HG03139 (cell line): ENCODE measurements at regions not wholly inside any gene's neighbourhood (a gene's known extent, or its start where the extent isn't known, plus 50 kb on each side); places are given as distances from the start of the nearest gene placed in this dataset.
"Not testable (repeated sequence)": the region's sequence is repeated elsewhere in the genome, so short reads cannot be mapped to it uniquely, and the experiment has no call there.

Experiments
- ATAC-seq: cut with Tn5 transposase; IDR thresholded peaks from one replicate; pipeline ENCODE4 v1.9.1; 2021; ENCODE audit not compliant: unreplicated experiment

DNA sequence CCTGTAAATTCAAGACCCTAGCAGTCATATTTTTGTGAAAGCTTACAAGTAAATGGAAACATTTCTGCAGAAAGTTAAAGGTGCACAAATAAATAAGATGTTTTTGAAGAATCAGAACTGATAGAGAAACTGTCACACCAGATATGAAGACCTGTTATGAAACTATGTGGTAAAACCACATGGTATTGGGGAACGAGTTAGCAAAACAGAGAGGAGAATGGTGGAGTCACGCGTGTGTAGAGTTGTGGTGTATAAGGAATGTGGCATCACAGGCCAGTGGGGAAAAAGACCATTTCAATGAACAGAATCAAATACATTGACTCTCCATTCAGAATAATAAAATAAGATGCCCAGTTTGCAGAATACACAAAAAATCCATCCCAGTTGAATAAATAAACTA lies 477.2 kb downstream of the ICE1 start:
- no peak for ATAC-seq

DNA sequence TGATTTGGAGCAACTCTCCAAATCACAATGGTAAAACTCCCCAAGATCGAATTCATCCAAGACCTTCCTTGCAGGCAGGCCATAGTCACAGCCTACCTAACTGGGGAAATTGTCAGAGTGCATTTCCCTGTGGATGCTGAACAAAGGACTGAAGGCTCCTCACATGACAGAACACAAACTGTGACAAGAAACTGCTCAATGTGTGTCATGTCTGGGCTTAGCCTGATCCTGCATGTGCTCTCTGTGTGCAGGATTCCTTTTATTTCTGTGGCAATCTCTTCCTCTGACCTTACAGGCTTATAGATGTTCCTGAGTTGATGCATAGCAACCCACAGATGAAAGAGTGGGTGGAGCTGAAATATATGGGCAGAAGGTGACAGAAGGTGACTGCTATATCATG lies 465.8 kb downstream of the ICE1 start:
- ATAC-seq, result no peak

DNA sequence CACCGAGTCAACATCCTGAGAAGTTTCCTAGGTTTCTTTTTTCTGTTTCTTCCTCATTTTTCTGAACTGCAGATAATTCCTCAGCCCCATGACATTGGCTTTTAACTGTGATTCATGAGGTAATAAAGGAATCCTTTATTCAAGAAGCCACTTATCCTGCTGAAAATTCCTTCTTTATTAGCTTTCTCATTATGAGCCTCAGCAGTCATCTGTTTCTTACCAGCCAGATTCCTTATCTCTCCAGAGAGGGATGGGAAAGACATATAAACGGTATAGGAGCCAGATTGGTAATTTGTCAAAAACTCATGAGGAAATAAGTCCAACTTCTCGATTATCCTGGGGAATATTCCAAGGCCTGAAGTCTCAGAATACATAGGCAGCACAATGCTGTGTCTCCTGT lies 465.4 kb downstream of the ICE1 start:
- no peak for ATAC-seq

- ATAC-seq, result peak; percentile 75
These were observed 464.5 kb downstream of the ICE1 start for GRCh38 chr5:5886812-5887486.

DNA sequence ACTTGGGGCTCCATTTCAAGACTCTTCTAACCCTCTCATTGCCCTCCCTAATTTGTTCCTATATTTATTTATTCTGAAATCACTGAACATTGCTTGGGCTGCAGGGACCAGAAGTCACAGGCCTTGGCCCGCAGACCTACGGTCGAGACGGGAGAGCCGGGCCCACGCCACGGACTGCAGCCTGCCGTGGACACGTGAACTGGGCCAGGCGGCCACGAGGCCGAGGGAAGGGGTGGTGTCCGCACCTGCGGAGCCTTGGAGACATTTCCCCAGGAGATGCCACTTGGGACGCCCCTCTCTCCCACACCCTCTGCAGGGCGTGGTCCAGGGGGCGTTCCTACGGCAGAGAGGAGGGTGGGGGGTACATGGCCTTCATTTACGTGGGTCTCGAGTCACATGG lies 463.9 kb downstream of the ICE1 start:
- no peak for ATAC-seq

- no peak for ATAC-seq
These were observed 463.3 kb downstream of the ICE1 start for GRCh38 chr5:5885782-5886181.

GRCh38 chr5:5884593-5884992 lies 462.1 kb downstream of the ICE1 start:
- ATAC-seq, result no peak

GRCh38 chr5:5883562-5883961 lies 461.1 kb downstream of the ICE1 start:
- no peak for ATAC-seq

- ATAC-seq, result no peak
These were observed 460.7 kb downstream of the ICE1 start for GRCh38 chr5:5883146-5883545.

GRCh38 chr5:5882706-5883105 lies 460.2 kb downstream of the ICE1 start:
- ATAC-seq, result no peak

GRCh38 chr5:5881294-5881693 lies 458.8 kb downstream of the ICE1 start:
- no peak for ATAC-seq

DNA sequence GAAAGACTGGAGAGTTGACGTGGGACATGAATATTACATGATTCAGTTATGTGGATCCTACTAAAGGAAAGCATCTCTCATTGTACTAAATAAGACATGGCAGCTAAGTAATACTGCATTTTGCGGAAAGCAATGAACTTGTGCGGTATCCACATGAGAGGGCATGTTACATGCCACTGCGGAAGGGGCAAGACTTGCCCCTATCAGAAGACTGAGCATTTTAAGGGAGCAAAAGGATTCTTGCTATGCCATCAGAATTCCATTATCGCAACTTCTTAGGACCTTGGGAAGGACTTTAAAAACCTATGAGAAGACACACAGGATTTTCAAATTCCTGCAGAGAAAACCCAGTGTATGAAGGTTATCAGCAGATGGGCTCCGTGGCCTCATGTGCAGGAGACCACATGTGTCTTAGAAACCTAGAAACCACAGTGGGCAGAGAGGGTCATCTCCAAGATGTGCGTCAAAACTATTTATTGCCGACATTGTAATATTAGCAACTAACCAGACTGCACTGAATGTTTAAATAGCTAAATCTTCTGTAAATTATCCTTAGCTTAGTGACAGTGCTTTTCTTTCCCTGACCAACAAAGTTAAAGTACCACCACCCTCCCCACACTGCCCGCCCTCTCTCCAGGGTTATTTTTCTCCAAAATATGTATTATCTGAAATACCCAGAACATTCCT lies 457.7 kb downstream of the ICE1 start:
- no peak for ATAC-seq

DNA sequence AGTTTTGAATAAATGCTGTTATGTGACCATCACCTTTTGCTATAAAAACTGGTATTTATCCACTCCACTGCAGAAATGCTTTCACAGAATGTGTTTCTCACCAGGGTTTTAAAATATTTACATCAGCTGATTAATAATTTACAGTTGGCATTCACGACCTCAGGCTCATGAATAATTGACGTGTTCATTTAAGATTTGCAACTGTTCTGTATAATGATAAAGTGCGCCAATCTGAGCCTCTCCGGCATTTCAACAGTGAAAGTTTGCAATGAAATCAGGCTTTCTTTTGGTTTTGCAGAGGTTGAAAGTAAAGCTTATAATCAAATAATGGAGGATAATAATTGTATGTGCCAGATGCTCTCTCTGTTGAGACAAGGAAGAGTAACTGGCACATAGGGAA lies 434.9 kb downstream of the ICE1 start:
- no peak for ATAC-seq

DNA sequence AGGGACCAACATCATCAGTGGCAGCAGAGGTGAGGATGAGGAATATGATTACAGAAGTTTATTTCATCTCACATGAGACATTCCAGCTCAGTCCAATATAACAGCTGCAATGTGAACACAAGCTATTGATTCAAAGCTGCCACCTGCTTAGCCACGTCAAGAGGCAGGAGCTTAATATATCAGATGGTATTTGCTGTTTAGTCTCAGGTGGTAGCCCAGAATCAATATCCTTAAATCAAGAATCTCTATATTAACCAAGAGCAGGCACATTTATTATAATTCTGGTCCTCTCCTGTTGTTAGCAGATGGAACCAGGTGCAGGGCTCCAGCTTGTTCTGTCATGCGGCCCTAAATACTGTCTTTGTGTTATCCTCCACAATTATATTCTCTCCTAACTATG lies 431.6 kb downstream of the ICE1 start:
- no peak for ATAC-seq

DNA sequence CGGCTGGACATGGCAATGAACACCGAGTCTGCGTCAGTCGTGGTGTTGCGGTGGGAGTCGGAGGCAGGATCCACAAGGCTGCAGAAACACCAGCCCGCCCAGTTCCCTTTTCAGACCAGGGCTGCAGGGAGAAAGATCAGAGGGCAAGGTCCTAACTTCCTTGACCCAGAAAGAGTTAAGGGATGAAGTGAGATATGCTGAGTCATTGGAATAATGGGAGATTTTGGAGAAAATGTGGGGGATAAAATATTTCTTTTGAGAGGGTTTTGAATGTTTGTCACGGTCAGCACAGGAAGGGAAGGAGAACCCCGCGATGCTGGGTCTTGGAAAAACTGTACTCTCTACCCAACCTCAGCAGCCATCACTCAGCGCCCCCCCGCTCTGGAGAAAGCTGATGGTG lies 416.0 kb downstream of the ICE1 start:
- no peak for ATAC-seq

DNA sequence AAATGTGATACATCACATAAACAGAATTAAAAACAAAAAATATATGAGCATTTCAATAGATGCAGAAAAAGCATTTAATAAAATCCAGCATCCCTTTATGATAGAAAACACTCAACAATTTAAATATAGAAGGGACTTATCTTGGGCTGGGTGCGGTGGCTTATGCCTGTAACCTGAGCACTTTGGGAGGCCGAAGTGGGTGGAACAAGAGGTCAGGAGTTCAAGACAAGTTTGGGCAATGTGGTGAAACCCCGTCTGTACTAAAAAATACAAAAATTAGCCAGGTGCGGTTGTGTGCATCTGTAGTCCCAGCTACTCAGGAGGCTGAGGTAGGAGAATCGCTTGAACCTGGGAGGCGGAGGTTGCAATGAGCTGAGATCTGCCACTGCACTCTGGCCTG lies 409.1 kb downstream of the ICE1 start:
- not testable (repeated sequence) for ATAC-seq

- no peak for ATAC-seq
These were observed 406.1 kb downstream of the ICE1 start for GRCh38 chr5:5828619-5829018.

GRCh38 chr5:5826911-5827310 lies 404.4 kb downstream of the ICE1 start:
- ATAC-seq, result no peak

- no peak for ATAC-seq
These were observed 400.3 kb downstream of the ICE1 start for GRCh38 chr5:5822729-5823257.

DNA sequence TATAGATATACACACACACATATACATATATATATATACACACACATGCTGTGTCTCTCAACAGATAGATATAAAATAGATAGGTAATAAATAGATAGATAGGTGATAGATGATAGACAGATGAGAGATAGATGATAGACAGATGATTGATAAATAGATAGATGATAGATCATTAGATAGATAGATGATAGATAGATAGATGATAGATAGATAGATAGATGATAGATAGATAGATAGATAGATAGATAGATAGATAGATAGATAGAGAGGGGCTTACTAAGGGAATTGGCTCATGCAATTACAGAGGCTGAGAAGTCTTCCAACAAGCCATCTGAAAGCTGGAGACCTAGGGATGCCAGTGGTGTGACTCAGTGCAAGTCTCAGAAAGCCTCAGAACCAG lies 394.5 kb downstream of the ICE1 start:
- ATAC-seq, result no peak

DNA sequence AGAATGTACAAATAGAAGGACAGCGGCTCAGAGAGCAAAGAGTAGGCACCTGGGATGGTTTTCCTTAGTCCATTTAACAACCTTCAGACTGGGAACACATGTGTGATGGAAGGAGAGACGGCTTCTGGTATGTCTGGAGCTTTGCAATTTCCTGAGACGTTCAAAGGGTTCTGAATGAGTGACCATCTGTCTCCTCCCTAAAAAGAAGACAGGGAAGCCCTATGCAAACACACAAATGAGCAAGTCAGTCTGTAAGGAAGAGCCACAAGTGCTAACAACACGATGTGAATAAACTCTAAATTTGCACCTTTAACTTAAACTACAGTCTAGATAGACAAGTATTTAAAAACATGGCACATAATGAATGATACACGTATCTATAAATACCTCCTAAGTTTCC lies 391.0 kb downstream of the ICE1 start:
- no peak for ATAC-seq

GRCh38 chr5:5810461-5810860 lies 388.0 kb downstream of the ICE1 start:
- ATAC-seq, result no peak

GRCh38 chr5:5805916-5806315 lies 383.4 kb downstream of the ICE1 start:
- no peak for ATAC-seq
